ENCODE measurements at regions not wholly inside any gene's neighbourhood (a gene's known extent, or its start where the extent isn't known, plus 50 kb on each side); places are given as distances from the start of the nearest gene placed in this dataset.

- no peak overlapping the region for H3K4me2 ChIP-seq (ENCODE audit: low read length)
- H3K23ac ChIP-seq (ENCODE audit: low read length) = no peak overlapping the region
- H4K8ac ChIP-seq (ENCODE audit: low read depth, low read length) = no peak overlapping the region
These were observed 87.1 kb downstream of the CCR1 start for GRCh38 chr3:46120983-46121382.

GRCh38 chr3:46119709-46120498 is 88.2 kb downstream of the CCR1 start:
- peaks cover under 1% of the 10 kb centered on the region for H3K4me1 ChIP-seq (ENCODE audit: control insufficient read depth, low read depth, low read length)
- H3K79me1 ChIP-seq (ENCODE audit: low read length) = no peaks in the 10 kb centered on the region
- DNase-seq = no peak
- no peak overlapping the region for H3K4me2 ChIP-seq (ENCODE audit: low read length)
- no peak overlapping the region for H2BK120ac ChIP-seq (ENCODE audit: low read depth, low read length)
- no peak overlapping the region for H4K8ac ChIP-seq (ENCODE audit: low read depth, low read length)
- H2BK5ac ChIP-seq (ENCODE audit: low read length) = no peak overlapping the region
- no peak overlapping the region for H3K18ac ChIP-seq (ENCODE audit: low read length)
- no peak overlapping the region for H3K23ac ChIP-seq (ENCODE audit: low read length)
- H3K56ac ChIP-seq (ENCODE audit: low read length) = no peak overlapping the region
- no peak overlapping the region for H2BK15ac ChIP-seq (replicated peaks; ENCODE audit: low read depth)
- no peak overlapping the region for H2AK5ac ChIP-seq (ENCODE audit: low read length)
- no CpG with 5 or more reads among the region's 4 CpGs for WGBS (ENCODE audit: extremely low coverage, insufficient coverage, low lambda C conversion rate)
- H3K27ac ChIP-seq (ENCODE audit: low read depth, low read length) = no peak overlapping the region
- no peaks in the 10 kb centered on the region for H3K79me2 ChIP-seq (ENCODE audit: control insufficient read depth, insufficient read depth, low read length)
- H4K5ac ChIP-seq (ENCODE audit: low read length) = no peak overlapping the region
- H3K9ac ChIP-seq (ENCODE audit: low read length) = no peak overlapping the region
- no peaks in the 10 kb centered on the region for H3K36me3 ChIP-seq (ENCODE audit: control insufficient read depth, insufficient read depth, low read length)
- H3K4me3 ChIP-seq (ENCODE audit: low read length) = no peak overlapping the region
- no peaks in the 10 kb centered on the region for H3K27me3 ChIP-seq (ENCODE audit: insufficient read depth, low read length, poor library complexity)
- H3K4ac ChIP-seq (ENCODE audit: low read depth, low read length) = no peak overlapping the region

More at GRCh38 chr3:46120983-46121382, 87.1 kb downstream of the CCR1 start:
- Histone ChIP-seq H2BK5ac (ENCODE audit: low read length) (no peak overlapping the region), H3K79me2 (ENCODE audit: control insufficient read depth, insufficient read depth, low read length) (no peaks in the 10 kb centered on the region), H3K56ac (ENCODE audit: low read length) (no peak overlapping the region), H4K5ac (ENCODE audit: low read length) (no peak overlapping the region), H2BK15ac (replicated peaks; ENCODE audit: low read depth) (no peak overlapping the region), H2BK120ac (ENCODE audit: low read depth, low read length) (no peak overlapping the region), H3K27ac (ENCODE audit: low read depth, low read length) (no peak overlapping the region), H3K4me1 (ENCODE audit: control insufficient read depth, low read depth, low read length) (no peaks in the 10 kb centered on the region), H3K18ac (ENCODE audit: low read length) (no peak overlapping the region), H3K9ac (ENCODE audit: low read length) (no peak overlapping the region), H3K27me3 (ENCODE audit: insufficient read depth, low read length, poor library complexity) (no peaks in the 10 kb centered on the region), H3K79me1 (ENCODE audit: low read length) (no peaks in the 10 kb centered on the region), H3K4ac (ENCODE audit: low read depth, low read length) (no peak overlapping the region), H3K4me3 (ENCODE audit: low read length) (no peak overlapping the region), H2AK5ac (ENCODE audit: low read length) (no peak overlapping the region), H3K36me3 (ENCODE audit: control insufficient read depth, insufficient read depth, low read length) (no peaks in the 10 kb centered on the region)
- WGBS (ENCODE audit: extremely low coverage, insufficient coverage, low lambda C conversion rate) = no CpG with 5 or more reads among the region's 1 CpG
- DNase-seq = no peak

GRCh38 chr3:46119253-46119652 is 88.9 kb downstream of the CCR1 start:
- Histone ChIP-seq H3K27me3 (ENCODE audit: insufficient read depth, low read length, poor library complexity) (no peaks in the 10 kb centered on the region), H3K4me3 (ENCODE audit: low read length) (no peak overlapping the region), H3K18ac (ENCODE audit: low read length) (no peak overlapping the region), H3K9ac (ENCODE audit: low read length) (no peak overlapping the region), H3K4me1 (ENCODE audit: control insufficient read depth, low read depth, low read length) (peaks cover 3% of the 10 kb centered on the region), H3K79me2 (ENCODE audit: control insufficient read depth, insufficient read depth, low read length) (no peaks in the 10 kb centered on the region), H3K4me2 (ENCODE audit: low read length) (no peak overlapping the region), H3K23ac (ENCODE audit: low read length) (no peak overlapping the region), H3K56ac (ENCODE audit: low read length) (no peak overlapping the region), H2BK15ac (replicated peaks; ENCODE audit: low read depth) (no peak overlapping the region), H2BK120ac (ENCODE audit: low read depth, low read length) (peak overlapping the region; percentile 39), H3K79me1 (ENCODE audit: low read length) (no peaks in the 10 kb centered on the region), H2AK5ac (ENCODE audit: low read length) (no peak overlapping the region), H3K27ac (ENCODE audit: low read depth, low read length) (no peak overlapping the region), H3K36me3 (ENCODE audit: control insufficient read depth, insufficient read depth, low read length) (no peaks in the 10 kb centered on the region), H2BK5ac (ENCODE audit: low read length) (no peak overlapping the region), H3K4ac (ENCODE audit: low read depth, low read length) (no peak overlapping the region), H4K8ac (ENCODE audit: low read depth, low read length) (no peak overlapping the region), H4K5ac (ENCODE audit: low read length) (no peak overlapping the region)
- no CpG with 5 or more reads among the region's 3 CpGs for WGBS (ENCODE audit: extremely low coverage, insufficient coverage, low lambda C conversion rate)
- DNase-seq = no peak

- H3K4me2 ChIP-seq (ENCODE audit: low read length) = no peak overlapping the region
- H3K79me1 ChIP-seq (ENCODE audit: low read length) = no peaks in the 10 kb centered on the region
- H4K8ac ChIP-seq (ENCODE audit: low read depth, low read length) = no peak overlapping the region
- no peak overlapping the region for H3K56ac ChIP-seq (ENCODE audit: low read length)
- no peak overlapping the region for H3K18ac ChIP-seq (ENCODE audit: low read length)
- H3K4me1 ChIP-seq (ENCODE audit: control insufficient read depth, low read depth, low read length) = peaks cover 3% of the 10 kb centered on the region
- H2BK5ac ChIP-seq (ENCODE audit: low read length) = no peak overlapping the region
- H4K5ac ChIP-seq (ENCODE audit: low read length) = no peak overlapping the region
- peak; percentile 10 for DNase-seq
- H3K79me2 ChIP-seq (ENCODE audit: control insufficient read depth, insufficient read depth, low read length) = no peaks in the 10 kb centered on the region
- no CpG with 5 or more reads among the region's 4 CpGs for WGBS (ENCODE audit: extremely low coverage, insufficient coverage, low lambda C conversion rate)
- H2AK5ac ChIP-seq (ENCODE audit: low read length) = no peak overlapping the region
- no peak overlapping the region for H3K27ac ChIP-seq (ENCODE audit: low read depth, low read length)
- no peak overlapping the region for H3K23ac ChIP-seq (ENCODE audit: low read length)
- H3K4ac ChIP-seq (ENCODE audit: low read depth, low read length) = no peak overlapping the region
- no peak overlapping the region for H2BK15ac ChIP-seq (replicated peaks; ENCODE audit: low read depth)
- H3K9ac ChIP-seq (ENCODE audit: low read length) = no peak overlapping the region
- H3K27me3 ChIP-seq (ENCODE audit: insufficient read depth, low read length, poor library complexity) = no peaks in the 10 kb centered on the region
- H3K36me3 ChIP-seq (ENCODE audit: control insufficient read depth, insufficient read depth, low read length) = no peaks in the 10 kb centered on the region
- no peak overlapping the region for H2BK120ac ChIP-seq (ENCODE audit: low read depth, low read length)
- no peak overlapping the region for H3K4me3 ChIP-seq (ENCODE audit: low read length)
These were observed 89.7 kb upstream of the XCR1 start for GRCh38 chr3:46116996-46117395.

GRCh38 chr3:46114323-46114988 is 87.2 kb upstream of the XCR1 start:
- no peak overlapping the region for H2BK120ac ChIP-seq (ENCODE audit: low read depth, low read length)
- H3K27me3 ChIP-seq (ENCODE audit: insufficient read depth, low read length, poor library complexity) = no peaks in the 10 kb centered on the region
- H3K4me3 ChIP-seq (ENCODE audit: low read length) = no peak overlapping the region
- WGBS (ENCODE audit: extremely low coverage, insufficient coverage, low lambda C conversion rate) = no CpG with 5 or more reads among the region's 1 CpG
- H3K36me3 ChIP-seq (ENCODE audit: control insufficient read depth, insufficient read depth, low read length) = no peaks in the 10 kb centered on the region
- no peak overlapping the region for H3K23ac ChIP-seq (ENCODE audit: low read length)
- no peak overlapping the region for H3K56ac ChIP-seq (ENCODE audit: low read length)
- H3K27ac ChIP-seq (ENCODE audit: low read depth, low read length) = no peak overlapping the region
- no peak overlapping the region for H2BK5ac ChIP-seq (ENCODE audit: low read length)
- H2AK5ac ChIP-seq (ENCODE audit: low read length) = no peak overlapping the region
- no peak overlapping the region for H3K4me2 ChIP-seq (ENCODE audit: low read length)
- H3K79me2 ChIP-seq (ENCODE audit: control insufficient read depth, insufficient read depth, low read length) = no peaks in the 10 kb centered on the region
- peak; percentile 86 for DNase-seq
- H4K8ac ChIP-seq (ENCODE audit: low read depth, low read length) = no peak overlapping the region
- no peak overlapping the region for H2BK15ac ChIP-seq (replicated peaks; ENCODE audit: low read depth)
- peaks cover 3% of the 10 kb centered on the region for H3K4me1 ChIP-seq (ENCODE audit: control insufficient read depth, low read depth, low read length)
- no peaks in the 10 kb centered on the region for H3K79me1 ChIP-seq (ENCODE audit: low read length)
- no peak overlapping the region for H4K5ac ChIP-seq (ENCODE audit: low read length)
- H3K4ac ChIP-seq (ENCODE audit: low read depth, low read length) = no peak overlapping the region
- H3K9ac ChIP-seq (ENCODE audit: low read length) = no peak overlapping the region
- no peak overlapping the region for H3K18ac ChIP-seq (ENCODE audit: low read length)
